SIG-M5 treated with dmso at 0.1 percent for 504 hours (cell line): ENCODE measurements at regions not wholly inside any gene's neighbourhood (a gene's known extent, or its start where the extent isn't known, plus 50 kb on each side); places are given as distances from the start of the nearest gene placed in this dataset.
"Not testable (repeated sequence)": the region's sequence is repeated elsewhere in the genome, so short reads cannot be mapped to it uniquely, and the experiment has no call there.

Source experiments
- DNase-seq: peaks from one replicate; lab custom pipeline; 2025; ENCODE audit not compliant: unreplicated experiment; lab: John Stamatoyannopoulos, UW

DNA sequence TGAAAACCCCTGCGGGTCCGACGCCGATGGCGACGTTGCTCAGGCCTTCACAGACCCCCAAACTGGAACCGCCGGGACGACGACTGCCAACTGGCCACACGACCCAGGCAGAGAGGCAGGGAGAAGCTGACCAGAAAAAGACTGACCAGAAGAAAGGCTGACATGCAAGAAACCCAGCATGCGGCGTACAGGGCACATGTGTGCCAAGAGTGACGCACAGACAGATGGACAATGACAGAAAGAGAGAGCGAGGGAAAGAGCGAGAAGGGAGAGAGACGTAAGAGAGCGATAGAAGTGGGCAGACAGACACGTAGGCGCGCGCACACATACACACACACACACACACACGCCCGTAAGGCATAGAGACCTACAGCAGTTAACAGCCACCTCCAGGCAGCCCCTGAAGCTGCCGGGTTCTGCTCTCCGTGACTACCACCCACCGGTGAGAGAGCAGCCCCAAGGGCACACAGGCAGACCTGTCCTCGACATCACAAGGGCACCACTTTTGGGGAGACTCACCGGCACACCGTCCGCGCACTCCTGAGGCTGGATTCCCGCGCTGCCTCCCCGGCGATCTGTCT lies 67.2 kb upstream of the ZNF527 start:
- no peak for DNase-seq

DNA sequence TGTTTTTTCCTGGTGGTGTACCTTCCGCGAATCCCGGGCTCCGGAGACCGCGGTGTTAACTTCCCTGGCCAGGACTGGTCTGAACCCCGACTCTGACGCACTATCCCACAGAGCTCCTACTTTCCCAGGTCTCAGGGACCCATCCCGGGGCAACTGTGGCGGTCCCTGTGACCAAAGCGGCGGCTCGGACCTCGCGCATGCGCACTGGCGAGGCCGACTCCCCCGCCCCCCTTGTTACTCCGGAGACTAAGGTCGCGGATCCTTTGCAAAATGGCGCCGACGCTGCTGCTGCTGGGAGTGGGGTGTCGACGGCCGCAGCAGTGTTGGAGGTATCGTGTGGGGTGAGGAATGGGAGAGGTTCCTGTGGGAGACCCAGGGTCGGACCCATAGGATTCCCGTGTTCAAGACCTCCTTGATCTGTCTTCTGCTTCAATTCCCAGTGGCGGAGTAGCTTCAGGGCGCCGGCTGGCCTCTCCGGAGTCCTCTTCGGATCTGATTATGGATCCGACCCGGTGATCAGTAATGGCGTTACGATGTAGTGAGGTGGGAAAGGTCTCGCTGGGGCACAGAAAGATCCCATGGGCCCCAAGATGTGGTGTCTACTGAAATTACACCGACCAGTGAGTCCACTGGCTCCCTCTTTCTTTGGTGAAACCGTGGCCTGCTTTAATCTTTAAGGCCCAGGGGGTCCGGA lies 66.6 kb upstream of the ZNF527 start:
- DNase-seq: no peak

DNA sequence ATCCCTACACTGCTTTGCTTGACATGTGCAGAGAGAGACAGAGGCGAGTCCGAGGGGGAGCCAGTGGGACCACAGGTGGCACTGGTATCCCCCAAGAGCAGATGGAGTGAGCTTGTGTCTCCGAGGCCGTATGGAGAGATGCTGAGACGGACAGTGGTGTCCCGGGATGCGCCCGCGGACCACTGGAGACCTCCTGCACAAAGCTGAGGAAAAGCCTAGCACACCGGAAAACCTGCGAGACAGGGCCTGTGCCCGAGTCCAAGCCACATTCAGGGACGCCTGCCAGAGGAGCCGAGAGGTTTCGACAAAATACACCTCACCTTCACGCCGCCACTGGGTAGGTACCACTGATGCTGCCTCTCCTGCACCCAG lies 66.0 kb upstream of the ZNF527 start:
- DNase-seq: no peak

DNA sequence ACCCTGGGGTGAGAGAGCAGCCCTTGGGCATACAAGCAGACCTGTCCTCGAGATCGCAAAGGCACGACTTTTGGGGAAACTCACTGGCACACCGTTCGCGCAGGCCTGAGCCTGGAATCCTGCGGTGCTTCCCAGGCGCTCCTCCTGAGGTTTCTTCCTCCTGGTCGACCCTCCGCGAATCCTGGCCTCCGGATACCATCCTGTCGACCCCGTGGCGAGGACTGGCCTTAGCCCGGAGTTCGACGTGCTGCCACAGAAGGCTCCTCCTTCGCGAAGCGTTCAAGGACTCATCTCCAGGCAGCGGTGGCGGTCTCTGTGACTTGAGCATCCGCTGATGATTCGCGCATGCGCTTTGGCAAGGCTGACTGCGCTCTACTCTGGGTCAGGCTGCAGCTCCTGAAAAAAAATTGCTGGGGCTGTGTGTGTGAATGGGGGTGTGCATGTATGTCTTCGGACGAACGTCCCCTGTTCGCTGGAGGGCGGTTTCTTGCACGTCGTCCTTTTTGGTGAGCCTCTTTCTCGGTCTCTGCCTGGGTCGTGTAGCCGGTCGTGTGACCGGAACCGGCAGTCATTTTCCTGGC lies 64.4 kb upstream of the ZNF527 start:
- no peak for DNase-seq

DNA sequence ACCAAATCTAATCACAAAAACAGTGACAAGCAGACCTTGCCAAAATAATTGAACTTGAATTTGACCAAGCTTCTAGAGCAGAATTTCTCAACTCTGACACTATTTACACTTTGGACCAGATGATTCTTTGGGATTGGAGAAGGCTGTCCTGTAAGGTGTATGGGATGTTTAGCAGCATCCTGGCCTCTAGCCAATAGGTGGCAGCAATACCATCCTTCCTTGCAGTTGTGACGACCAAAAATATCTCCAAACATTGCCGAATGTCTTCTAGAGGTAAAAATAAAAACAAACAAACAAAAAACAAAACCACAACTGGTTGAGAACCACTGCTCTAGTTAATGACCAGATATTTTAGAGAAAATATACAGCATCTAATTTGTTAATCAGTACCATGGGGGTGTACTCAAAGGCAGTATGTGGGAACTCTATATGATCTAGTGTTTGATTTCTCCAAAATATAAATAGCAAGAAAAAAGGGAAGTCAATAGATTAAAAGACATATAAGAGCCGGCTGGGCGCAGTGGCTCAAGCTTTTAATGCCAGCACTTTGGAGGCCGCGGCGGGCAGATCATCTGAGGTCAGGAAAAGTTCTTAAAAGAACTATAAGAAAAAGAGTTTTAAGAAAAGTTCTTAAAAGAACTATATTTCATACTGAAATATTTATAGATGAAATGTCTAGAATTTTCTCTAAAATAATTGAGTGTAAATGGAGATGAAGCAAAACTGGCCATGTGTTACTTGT lies 60.9 kb upstream of the ZNF527 start:
- DNase-seq: no peak

DNA sequence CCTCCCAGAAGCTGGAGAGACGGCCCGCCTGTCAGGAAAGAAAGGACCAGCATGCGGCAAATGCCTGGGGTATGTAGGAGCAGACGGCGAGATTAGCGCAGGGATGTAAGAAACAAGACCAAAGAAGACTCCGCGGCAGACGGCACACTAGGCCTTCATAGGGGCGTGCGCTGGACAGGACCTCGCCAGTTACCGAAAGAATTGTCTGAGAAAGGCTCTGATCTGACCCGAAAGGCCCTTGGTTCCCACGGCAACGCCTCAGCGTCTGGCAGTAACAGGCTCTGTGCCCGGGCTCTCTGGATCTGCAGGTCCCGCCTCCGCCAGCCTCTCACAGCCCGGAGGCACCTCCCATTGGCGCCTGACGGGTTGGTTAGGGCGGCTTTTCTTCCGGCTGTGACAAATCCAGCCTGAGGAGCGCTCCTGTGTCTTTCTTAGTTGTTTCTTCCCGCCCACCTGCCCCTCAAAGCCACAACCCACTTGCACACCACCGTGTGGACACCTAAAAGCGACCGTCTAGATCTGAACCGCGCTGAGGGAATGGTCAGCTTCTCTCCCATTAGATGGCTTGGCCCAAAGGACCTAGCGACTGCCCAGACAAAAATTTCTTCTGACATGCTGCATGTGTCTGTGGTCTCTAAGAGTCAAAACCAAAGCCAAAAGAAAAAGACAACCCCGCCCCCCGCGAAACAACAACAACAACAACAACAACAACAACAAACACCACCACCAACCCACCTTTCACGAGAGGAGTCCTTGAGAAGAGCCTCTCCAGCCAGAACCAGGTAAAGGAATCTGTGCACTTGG lies 58.2 kb upstream of the ZNF527 start:
- DNase-seq: not testable (repeated sequence)

DNA sequence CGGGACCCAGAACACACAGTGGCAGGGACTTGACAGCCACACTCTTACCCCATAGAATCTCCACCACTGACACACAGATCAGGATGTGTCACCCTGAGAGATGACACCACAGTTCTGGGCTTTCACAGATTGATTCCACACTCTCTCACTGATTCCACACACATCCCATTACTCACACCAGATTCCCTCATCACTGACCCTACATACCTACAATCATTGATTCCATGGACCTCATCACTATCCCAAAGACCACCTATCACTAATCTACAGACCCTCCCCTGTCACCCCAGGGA lies 57.6 kb upstream of the ZNF527 start:
- no peak for DNase-seq

GRCh38 chr19:37317403-37318209 lies 53.3 kb upstream of the ZNF527 start:
- peak; percentile 97 for DNase-seq

DNA sequence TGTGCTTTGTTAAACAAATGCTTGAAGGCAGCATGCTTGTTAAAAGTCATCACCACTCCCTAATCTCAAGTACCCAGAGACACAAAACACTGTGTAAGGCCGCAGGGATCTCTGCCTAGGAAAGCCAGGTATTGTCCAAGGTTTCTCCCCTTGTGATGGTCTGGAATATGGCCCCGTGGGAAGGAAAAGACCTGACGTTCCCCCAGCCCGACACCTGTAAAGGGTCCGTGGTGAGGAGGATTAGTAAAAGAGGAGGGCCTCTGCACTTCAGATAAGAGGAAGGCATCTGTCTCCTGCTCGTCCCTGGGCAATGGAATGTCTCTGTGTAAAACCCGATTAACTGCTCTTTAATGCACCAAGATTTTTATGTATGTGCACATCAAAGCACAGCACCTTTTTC lies 49.9 kb upstream of the ZNF527 start:
- DNase-seq: not testable (repeated sequence)
